Upper lobe of left lung (tissue), 4 donors: ENCODE measurements at regions not wholly inside any gene's neighbourhood (a gene's known extent, or its start where the extent isn't known, plus 50 kb on each side); places are given as distances from the start of the nearest gene placed in this dataset.

Experiments used
- CTCF ChIP-seq, 6 experiments: fragments of 450-650 bp in 4 of 6; fragments of 200-600 bp in 2 of 6; sonication (generic) in 2 of 6; IDR thresholded peaks; one replicate each; pipeline ENCODE4 v1.5.1; 2016 to 2019; ENCODE audit warnings: antibody characterized with exemption in 6 of 6
- EP300 ChIP-seq, 4 donors: sonication (generic); formaldehyde crosslinking; IDR thresholded peaks; one replicate each; pipeline ENCODE4 v1.5.1; 2017; ENCODE audit warnings: antibody characterized with exemption in 4 of 4, control low read depth in 2 of 4
- POLR2A ChIP-seq, 4 donors: fragments of 450-650 bp; IDR thresholded peaks; one replicate each; pipeline ENCODE4 v1.5.1; 2016 to 2017; ENCODE audit warnings: antibody characterized with exemption in 4 of 4, mild to moderate bottlenecking in 2 of 4

- TF ChIP-seq CTCF (IDR thresholded peaks at IDR 0.05), result no peak
- no peak for TF ChIP-seq EP300 (IDR thresholded peaks at IDR 0.05)
- no peak for TF ChIP-seq POLR2A (IDR thresholded peaks at IDR 0.05)
These were observed 164.4 kb upstream of the ASIC2 start for GRCh38 chr17:33457477-33457876.
